D341Med (cell line): ENCODE measurements at regions not wholly inside any gene's neighbourhood (a gene's known extent, or its start where the extent isn't known, plus 50 kb on each side); places are given as distances from the start of the nearest gene placed in this dataset.
"Not testable (repeated sequence)": the region's sequence is repeated elsewhere in the genome, so short reads cannot be mapped to it uniquely, and the experiment has no call there.

Source experiments
- DNase-seq: peaks from one replicate; pipeline ENCODE4 v3.0.0; 2012; ENCODE audit warnings: low spot score

GRCh38 chr13:50599046-50599445 is 244.4 kb downstream of the DLEU7 start:
- no peak for DNase-seq

- no peak for DNase-seq
Observed at GRCh38 chr13:50599927-50600326, 243.6 kb downstream of the DLEU7 start.

- no peak for DNase-seq
Observed at GRCh38 chr13:50608370-50608769, 235.1 kb downstream of the DLEU7 start.

GRCh38 chr13:50609011-50609410 is 234.5 kb downstream of the DLEU7 start:
- DNase-seq: no peak

- DNase-seq: no peak
Observed at GRCh38 chr13:50610238-50610637, 233.3 kb downstream of the DLEU7 start.

GRCh38 chr13:50611117-50611781 is 232.2 kb downstream of the DLEU7 start:
- no peak for DNase-seq

GRCh38 chr13:50612717-50613116 is 230.8 kb downstream of the DLEU7 start:
- no peak for DNase-seq

GRCh38 chr13:50613356-50613831 is 230.1 kb downstream of the DLEU7 start:
- no peak for DNase-seq

GRCh38 chr13:50615234-50615633 is 228.3 kb downstream of the DLEU7 start:
- DNase-seq: no peak

- no peak for DNase-seq
Observed at GRCh38 chr13:50616101-50616500, 227.4 kb downstream of the DLEU7 start.

GRCh38 chr13:50617134-50617721 is 226.3 kb downstream of the DLEU7 start:
- no peak for DNase-seq

GRCh38 chr13:50618206-50618605 is 225.3 kb downstream of the DLEU7 start:
- no peak for DNase-seq

- no peak for DNase-seq
Observed at GRCh38 chr13:50626101-50626547, 217.4 kb downstream of the DLEU7 start.

- no peak for DNase-seq
Observed at GRCh38 chr13:50627111-50627510, 216.4 kb downstream of the DLEU7 start.

- DNase-seq: not testable (repeated sequence)
Observed at GRCh38 chr13:50628512-50628911, 215.0 kb downstream of the DLEU7 start.

- no peak for DNase-seq
Observed at GRCh38 chr13:50629497-50629896, 214.0 kb downstream of the DLEU7 start.

- no peak for DNase-seq
Observed at GRCh38 chr13:50629966-50630365, 213.5 kb downstream of the DLEU7 start.

- no peak for DNase-seq
Observed at GRCh38 chr13:50631041-50631440, 212.5 kb downstream of the DLEU7 start.

GRCh38 chr13:50634339-50634738 is 209.2 kb downstream of the DLEU7 start:
- no peak for DNase-seq

- DNase-seq: no peak
Observed at GRCh38 chr13:50635504-50635903, 208.0 kb downstream of the DLEU7 start.

- no peak for DNase-seq
Observed at GRCh38 chr13:50636007-50636704, 207.3 kb downstream of the DLEU7 start.

GRCh38 chr13:50643060-50643459 is 200.4 kb downstream of the DLEU7 start:
- DNase-seq: no peak
